H1 (cell line): ENCODE measurements at regions not wholly inside any gene's neighbourhood (a gene's known extent, or its start where the extent isn't known, plus 50 kb on each side); places are given as distances from the start of the nearest gene placed in this dataset.

ENCODE experiments used
- CTCF ChIA-PET: fragments of 300-600 bp; sonication (Branson Sonifier 250); formaldehyde crosslinking; loops from one replicate; lab custom pipeline; 2021; ENCODE audit not compliant: partially characterized antibody; lab: Charles Lee
- POLR2A ChIA-PET: fragments of 300-600 bp; sonication (Branson Sonifier 250); formaldehyde crosslinking; loops from one replicate; lab custom pipeline; 2021; ENCODE audit warnings: inconsistent platforms; ENCODE audit not compliant: partially characterized antibody; lab: Charles Lee
- DNase-seq, 2 experiments: peaks; one replicate each; pipeline versions ENCODE4 v3.0.0 to v3.0.0-alpha.2; 2010 to 2022; ENCODE audit warnings: low spot score in 2 of 2, low read depth in 1 of 2, mixed read lengths in 1 of 2
- FAIRE-seq: peaks from 2 replicates; lab custom pipeline; 2011; peaks lifted over from hg19 to GRCh38; lab: Jason Lieb, UNC
- H2AFZ ChIP-seq: 2 replicates; pipeline ENCODE4 v1.8.1; 2012; ENCODE audit warnings: low read length, inconsistent platforms
- H2AK5ac ChIP-seq: 2 replicates; pipeline ENCODE4 v1.6.1; 2013; ENCODE audit warnings: low read depth, low read length
- H2BK120ac ChIP-seq: replicated peaks from 2 replicates; pipeline ENCODE3; 2013; ENCODE audit warnings: low read depth, low read length, inconsistent platforms
- H2BK12ac ChIP-seq: 2 replicates; pipeline ENCODE4 v1.6.1; 2013; ENCODE audit warnings: low read depth, low read length
- H2BK15ac ChIP-seq: 2 replicates; pipeline ENCODE4 v1.6.1; 2013; ENCODE audit warnings: low read length
- H2BK20ac ChIP-seq: 2 replicates; pipeline ENCODE4 v1.6.1; 2013; ENCODE audit warnings: low read length
- H2BK5ac ChIP-seq: 2 replicates; pipeline ENCODE4 v1.6.1; 2013; ENCODE audit warnings: low read depth, low read length
- H3K14ac ChIP-seq: 2 replicates; pipeline ENCODE4 v1.6.1; 2013; ENCODE audit warnings: inconsistent platforms; ENCODE audit not compliant: insufficient read length
- H3K18ac ChIP-seq: 2 replicates; pipeline ENCODE4 v1.6.1; 2013; ENCODE audit warnings: low read length; ENCODE audit errors: extremely low read depth
- H3K23ac ChIP-seq: 2 replicates; pipeline ENCODE4 v1.6.1; 2013; ENCODE audit warnings: inconsistent platforms; ENCODE audit not compliant: insufficient read length
- H3K23me2 ChIP-seq: 2 replicates; pipeline ENCODE4 v1.6.1; 2013; ENCODE audit warnings: low read depth, low read length
- H3K27ac ChIP-seq: 2 replicates; pipeline ENCODE4 v1.6.1; 2011; ENCODE audit warnings: low read depth, low read length, inconsistent platforms
- H3K27me3 ChIP-seq, 4 experiments: replicated peaks in 1 of 4; 1 replicate in 1 of 4; 2 replicates in 3 of 4; pipeline versions ENCODE4 v1.6.1 to v1.8.1; 2011 to 2013; ENCODE audit warnings: low read length in 3 of 4, mild to moderate bottlenecking in 3 of 4, inconsistent platforms in 2 of 4, mixed read lengths in 2 of 4, moderate library complexity in 1 of 4; ENCODE audit not compliant: control insufficient read depth in 3 of 4, insufficient read depth in 3 of 4; ENCODE audit errors: extremely low read depth in 1 of 4
- H3K36me3 ChIP-seq, 4 experiments: 2 replicates each; pipeline versions ENCODE4 v1.6.1 to v1.8.1; 2011 to 2013; ENCODE audit warnings: mild to moderate bottlenecking in 4 of 4, low read length in 3 of 4, moderate library complexity in 2 of 4, control low read depth in 1 of 4, inconsistent platforms in 1 of 4; ENCODE audit not compliant: insufficient read depth in 4 of 4, control insufficient read depth in 2 of 4
- H3K4ac ChIP-seq: replicated peaks from 2 replicates; pipeline ENCODE3; 2013; ENCODE audit warnings: low read length, low read depth, mixed read lengths, inconsistent platforms; ENCODE audit not compliant: insufficient read length
- H3K4me1 ChIP-seq, 4 experiments: replicated peaks in 1 of 4; 1 replicate in 1 of 4; 2 replicates in 3 of 4; pipeline versions ENCODE4 v1.6.1 to v1.8.1; 2011 to 2013; ENCODE audit warnings: low read length in 3 of 4, inconsistent platforms in 2 of 4, mixed read lengths in 1 of 4; ENCODE audit not compliant: insufficient read depth in 4 of 4, control insufficient read depth in 3 of 4
- H3K4me2 ChIP-seq, 2 experiments: 2 replicates each; pipeline versions ENCODE4 v1.6.1 to v1.8.1; 2011 to 2013; ENCODE audit warnings: low read depth in 2 of 2, low read length in 2 of 2, control low read depth in 1 of 2, inconsistent platforms in 1 of 2, mild to moderate bottlenecking in 1 of 2; ENCODE audit not compliant: insufficient read depth in 1 of 2
- H3K4me3 ChIP-seq, 4 experiments: fragments of 200-600, 300-600 bp in 1 of 4; sonication (generic), shearing (Covaris generic), sonication (Bioruptor Twin) in 1 of 4; 2 replicates each; pipeline versions ENCODE4 v1.5.1 to v1.8.1; 2011 to 2016; ENCODE audit warnings: low read length in 4 of 4, low read depth in 3 of 4, control low read depth in 2 of 4, inconsistent platforms in 2 of 4, mild to moderate bottlenecking in 2 of 4, mixed read lengths in 1 of 4, moderate library complexity in 1 of 4; ENCODE audit not compliant: insufficient read depth in 2 of 4; ENCODE audit errors: extremely low read depth in 1 of 4
- H3K56ac ChIP-seq: replicated peaks from 2 replicates; pipeline ENCODE3; 2013; ENCODE audit warnings: low read depth, mild to moderate bottlenecking, mixed read lengths, low read length, inconsistent platforms; ENCODE audit not compliant: insufficient read length
- H3K79me1 ChIP-seq: 2 replicates; pipeline ENCODE4 v1.6.1; 2013; ENCODE audit warnings: low read depth, low read length, control low read depth
- H3K79me2 ChIP-seq, 2 experiments: 2 replicates each; pipeline versions ENCODE4 v1.6.1 to v1.8.1; 2012 to 2013; ENCODE audit warnings: low read length in 2 of 2, mild to moderate bottlenecking in 2 of 2, inconsistent platforms in 1 of 2; ENCODE audit not compliant: insufficient read depth in 2 of 2, control insufficient read depth in 1 of 2
- H3K9ac ChIP-seq, 4 experiments: replicated peaks in 1 of 4; 1 replicate in 1 of 4; 2 replicates in 3 of 4; pipeline versions ENCODE4 v1.6.1 to v1.8.1; 2011 to 2013; ENCODE audit warnings: low read depth in 3 of 4, low read length in 3 of 4, control low read depth in 2 of 4, mild to moderate bottlenecking in 2 of 4, moderate library complexity in 2 of 4, inconsistent platforms in 1 of 4; ENCODE audit errors: extremely low read depth in 1 of 4
- H3K9me3 ChIP-seq, 2 experiments: 2 replicates each; pipeline versions ENCODE4 v1.6.1 to v1.8.1; 2012 to 2013; ENCODE audit warnings: mild to moderate bottlenecking in 2 of 2, moderate library complexity in 2 of 2, control low read depth in 1 of 2, inconsistent platforms in 1 of 2, low read depth in 1 of 2, low read length in 1 of 2, mixed read lengths in 1 of 2; ENCODE audit not compliant: insufficient read depth in 2 of 2
- H4K20me1 ChIP-seq, 2 experiments: replicated peaks in 1 of 2; 2 replicates each; pipeline versions ENCODE3 to v1.8.1; 2011 to 2013; ENCODE audit warnings: inconsistent platforms in 2 of 2, low read length in 2 of 2, mild to moderate bottlenecking in 1 of 2; ENCODE audit not compliant: insufficient read depth in 2 of 2, control insufficient read depth in 1 of 2
- H4K5ac ChIP-seq: 2 replicates; pipeline ENCODE4 v1.6.1; 2013; ENCODE audit warnings: low read length, low read depth, mixed read lengths, inconsistent platforms; ENCODE audit not compliant: insufficient read length
- H4K8ac ChIP-seq: 2 replicates; pipeline ENCODE4 v1.8.0; 2013; ENCODE audit warnings: mild to moderate bottlenecking, moderate library complexity, low read length, inconsistent platforms; ENCODE audit not compliant: insufficient read depth; ENCODE audit errors: extremely low read depth
- H4K91ac ChIP-seq: replicated peaks from 2 replicates; pipeline ENCODE3; 2013; ENCODE audit warnings: low read length, mixed read lengths, inconsistent platforms; ENCODE audit not compliant: insufficient read length
- BRCA1 ChIP-seq: IDR thresholded peaks from 2 replicates; pipeline ENCODE4 v1.6.1; 2012; ENCODE audit warnings: low read depth, low read length, improper control_type of control experiment
- CTBP2 ChIP-seq: IDR thresholded peaks from 2 replicates; pipeline ENCODE4 v1.7.0; 2011; ENCODE audit warnings: borderline replicate concordance, mild to moderate bottlenecking, moderate library complexity, mixed read lengths, low read length; ENCODE audit not compliant: insufficient read depth, insufficient read length
- HDAC6 ChIP-seq: IDR thresholded peaks from one replicate; pipeline ENCODE4 v1.7.1; 2012; ENCODE audit warnings: low read depth, mild to moderate bottlenecking, inconsistent platforms, low read length, moderate library complexity
- PHF8 ChIP-seq: fragments of 200-600 bp; sonication (generic); conservative IDR thresholded peaks from 2 replicates; pipeline ENCODE4 v1.7.1; 2012; ENCODE audit warnings: low read depth, mild to moderate bottlenecking, inconsistent platforms, low read length, moderate library complexity
- SP2 ChIP-seq: IDR thresholded peaks from 2 replicates; pipeline ENCODE4 v1.6.1; 2012; ENCODE audit warnings: mild to moderate bottlenecking, low read length, inconsistent platforms
- WGBS, 2 experiments: shearing (Covaris generic) in 1 of 2; methylation state at CpG; one replicate each; pipeline versions ENCODE4 v1.1.6 to v1.1.7; 2013 to 2015; ENCODE audit warnings: low lambda C conversion rate in 2 of 2, mixed read lengths in 2 of 2, inconsistent platforms in 1 of 2, low coverage in 1 of 2, missing lambda C conversion rate in 1 of 2; ENCODE audit not compliant: insufficient replicate concordance in 2 of 2, insufficient coverage in 1 of 2, insufficient read length in 1 of 2; ENCODE audit errors: extremely low coverage in 1 of 2, missing lambda C conversion rate in 1 of 2; 5-methylcytosine and 5-hydroxymethylcytosine counted together
- TF ChIP-seq, protein P1 (sequence below), 3 experiments: IDR thresholded peaks; 1 replicate in 2 of 3; 2 replicates in 1 of 3; pipeline versions ENCODE4 v1.5.1 to v1.6.1; 2011; ENCODE audit warnings: low read length in 3 of 3, mild to moderate bottlenecking in 3 of 3, inconsistent platforms in 2 of 3, low read depth in 1 of 3, moderate library complexity in 1 of 3; ENCODE audit not compliant: insufficient read depth in 1 of 3; ENCODE audit errors: control extremely low read depth in 1 of 3

DNA sequence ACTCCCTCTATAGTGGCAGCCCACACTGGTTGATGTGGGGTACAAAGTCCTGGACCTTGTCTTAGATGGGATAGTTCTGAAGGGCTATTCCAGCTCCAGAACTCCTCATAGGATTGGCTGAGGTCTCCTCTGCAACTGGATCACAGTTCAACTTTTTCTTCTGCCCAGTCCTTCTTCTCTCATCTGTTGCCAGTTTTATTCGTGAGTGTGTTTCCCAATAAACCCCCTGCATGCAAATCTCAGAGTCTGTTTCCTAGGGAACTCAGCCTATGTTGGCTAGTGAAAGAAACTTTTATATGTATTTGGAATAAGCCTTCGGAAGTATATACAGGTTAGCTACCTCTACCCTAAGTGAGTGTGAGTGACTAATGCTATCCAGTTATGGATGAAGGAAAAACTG is 823.4 kb downstream of the SLC4A3 start:
- H4K91ac ChIP-seq = no peak overlapping the region
- TF ChIP-seq HDAC6 (no peak), PHF8 (no peak), SP2 (no peak), BRCA1 (no peak), CTBP2 (no peak)
- TF ChIP-seq, protein P1, sequence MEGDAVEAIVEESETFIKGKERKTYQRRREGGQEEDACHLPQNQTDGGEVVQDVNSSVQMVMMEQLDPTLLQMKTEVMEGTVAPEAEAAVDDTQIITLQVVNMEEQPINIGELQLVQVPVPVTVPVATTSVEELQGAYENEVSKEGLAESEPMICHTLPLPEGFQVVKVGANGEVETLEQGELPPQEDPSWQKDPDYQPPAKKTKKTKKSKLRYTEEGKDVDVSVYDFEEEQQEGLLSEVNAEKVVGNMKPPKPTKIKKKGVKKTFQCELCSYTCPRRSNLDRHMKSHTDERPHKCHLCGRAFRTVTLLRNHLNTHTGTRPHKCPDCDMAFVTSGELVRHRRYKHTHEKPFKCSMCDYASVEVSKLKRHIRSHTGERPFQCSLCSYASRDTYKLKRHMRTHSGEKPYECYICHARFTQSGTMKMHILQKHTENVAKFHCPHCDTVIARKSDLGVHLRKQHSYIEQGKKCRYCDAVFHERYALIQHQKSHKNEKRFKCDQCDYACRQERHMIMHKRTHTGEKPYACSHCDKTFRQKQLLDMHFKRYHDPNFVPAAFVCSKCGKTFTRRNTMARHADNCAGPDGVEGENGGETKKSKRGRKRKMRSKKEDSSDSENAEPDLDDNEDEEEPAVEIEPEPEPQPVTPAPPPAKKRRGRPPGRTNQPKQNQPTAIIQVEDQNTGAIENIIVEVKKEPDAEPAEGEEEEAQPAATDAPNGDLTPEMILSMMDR (IDR thresholded peaks at IDR 0.05; ENCODE audit: control extremely low read depth in 1 of 3, insufficient read depth in 1 of 3, low read depth in 1 of 3, low read length in 3 of 3) = no peak
- TF ChIP-seq, all 59 proteins: peak for 0
- H3K14ac ChIP-seq = no peak overlapping the region
- H2BK20ac ChIP-seq = no peak overlapping the region
- no peaks in the 10 kb centered on the region for H3K23me2 ChIP-seq
- no peak overlapping the region for H2AFZ ChIP-seq
- H3K4me3 ChIP-seq = no peak overlapping the region
- H3K4ac ChIP-seq = no peak overlapping the region
- H2BK5ac ChIP-seq = no peak overlapping the region
- no peak overlapping the region for H2BK12ac ChIP-seq
- POLR2A ChIA-PET = no interaction called here
- no peak overlapping the region for H3K9ac ChIP-seq
- H4K20me1 ChIP-seq = no peaks in the 10 kb centered on the region
- H2BK120ac ChIP-seq = no peak overlapping the region
- H4K8ac ChIP-seq = no peak overlapping the region
- FAIRE-seq (no peak), DNase-seq (no peak)
- no peak overlapping the region for H3K27ac ChIP-seq
- H3K79me2 ChIP-seq = no peaks in the 10 kb centered on the region
- no peak overlapping the region for H3K23ac ChIP-seq
- no peaks in the 10 kb centered on the region for H3K27me3 ChIP-seq
- no peak overlapping the region for H2BK15ac ChIP-seq
- peaks cover 0 to 1% (median 0%) of the 10 kb centered on the region in 4 experiments; a peak in 1 of 7 replicates for H3K4me1 ChIP-seq
- H2AK5ac ChIP-seq = no peak overlapping the region
- H3K79me1 ChIP-seq = no peaks in the 10 kb centered on the region
- no peaks in the 10 kb centered on the region for H3K9me3 ChIP-seq
- H3K18ac ChIP-seq = no peak overlapping the region
- no peaks in the 10 kb centered on the region for H3K36me3 ChIP-seq
- 93% methylated on average over 2 of the region's 2 CpGs; no CpG with 5 or more reads in 1 of the 2 experiments for WGBS, 2 experiments
- no peak overlapping the region for H3K56ac ChIP-seq
- no peak overlapping the region for H3K4me2 ChIP-seq
- no peak overlapping the region for H4K5ac ChIP-seq
- CTCF ChIA-PET = interaction anchor here (1.2 kb wide), 1 partner anchor 10 kb away, joined by 3 read pairs; no protein-coding TSS in a partner anchor
